Heart left ventricle (tissue), 16 donors: ENCODE measurements at regions not wholly inside any gene's neighbourhood (a gene's known extent, or its start where the extent isn't known, plus 50 kb on each side); places are given as distances from the start of the nearest gene placed in this dataset.
A peak's percentile ranks its signal among the peaks of the same experiment; 100 is the strongest.

Experiments
- ATAC-seq, 4 donors: fragments of 200-7000 bp; cut with Tn5 transposase; one replicate each; pipeline ENCODE4 v1.9.1; 2020 to 2022; ENCODE audit warnings: moderate library complexity in 4 of 4, mild to moderate bottlenecking in 3 of 4, moderate number of reproducible peaks in 1 of 4
- DNase-seq, 5 donors: peaks; one replicate each; pipeline ENCODE4 v3.0.0-alpha.2; 2020
- H3K27ac ChIP-seq, 12 donors: fragments of 200-600 bp; sonication (generic) in 4 of 12; one replicate each; pipeline versions ENCODE4 v1.5.0 to v1.8.0; 2016 to 2022; ENCODE audit warnings: mild to moderate bottlenecking in 2 of 12
- H3K27me3 ChIP-seq, 9 donors: fragments of 200-600 bp; sonication (generic) in 2 of 9; one replicate each; pipeline versions ENCODE4 v1.5.1 to v1.8.0; 2016 to 2022; ENCODE audit warnings: mild to moderate bottlenecking in 3 of 9
- H3K36me3 ChIP-seq, 9 donors: fragments of 200-600 bp; sonication (generic) in 2 of 9; one replicate each; pipeline versions ENCODE4 v1.5.0 to v1.8.0; 2018 to 2022; ENCODE audit warnings: mild to moderate bottlenecking in 2 of 9
- H3K4me1 ChIP-seq, 12 donors: fragments of 200-600 bp; sonication (generic) in 4 of 12; one replicate each; pipeline versions ENCODE4 v1.5.0 to v1.8.0; 2016 to 2022; ENCODE audit warnings: mild to moderate bottlenecking in 3 of 12
- H3K4me3 ChIP-seq, 12 donors: fragments of 200-600 bp; sonication (generic) in 4 of 12; one replicate each; pipeline versions ENCODE4 v1.5.0 to v1.8.0; 2017 to 2022; ENCODE audit warnings: mild to moderate bottlenecking in 9 of 12, moderate library complexity in 4 of 12
- H3K9me3 ChIP-seq, 12 donors: fragments of 200-600 bp; sonication (generic) in 4 of 12; one replicate each; pipeline versions ENCODE4 v1.5.0 to v1.8.0; 2016 to 2022; ENCODE audit warnings: mild to moderate bottlenecking in 1 of 12
- CTCF ChIP-seq, 12 donors: fragments of 200-600 bp; sonication (generic) in 4 of 12; IDR thresholded peaks; one replicate each; pipeline versions ENCODE4 v1.5.0 to v1.8.0; 2018 to 2022; ENCODE audit warnings: antibody characterized with exemption in 12 of 12, mild to moderate bottlenecking in 5 of 12
- POLR2A ChIP-seq, 2 donors: fragments of 450-650 bp; IDR thresholded peaks; one replicate each; pipeline ENCODE4 v1.6.1; 2017; ENCODE audit warnings: antibody characterized with exemption in 2 of 2, mild to moderate bottlenecking in 2 of 2, moderate library complexity in 2 of 2
- WGBS, 4 donors: extraction: QIAGEN DNeasy Blood & Tissue Kit in 2 of 4; methylation state at CpG; one replicate each; pipeline versions ENCODE4 v1.1.5 to v1.1.7; 2013 to 2018; 5-methylcytosine and 5-hydroxymethylcytosine counted together
- intact Hi-C, 10 donors: fragments of 100-400 bp; cut with DNase I; formaldehyde crosslinking; loops; one replicate each; pipeline versions ENCODE4 v1.11.1 to v1.14.2; 2022
- donor health status: ischemic (EF 13 %, LVEDD 7.1; RV severe dilation, severe dysfunction).
- donor health status: healthy with polysubstance abuse.
- donor health status: DM: no; HTN: yes; CAD: no.
- donor health status: DM: no; HTN: no; CAD: no.
- donor health status: ischemic (EF 25% LVEDD 6.9; RV normal size, moderate dysfunction).
- donor health status: ischemic (EF 25% LVEDD 5.7; RV mildly dilated, moderate dysfunction).
- donor health status: healthy.
- donor health status: DM: yes; HTN: yes; CAD: no.
- donor health status: ischemic (EF 35%, LVEDD 5.7; RV mildly dilated, moderate dysfunction).
- donor health status: nonischemic (EF 11% LVEDD 7.7; RV severe dilation, severe dysfunction).
- donor health status: DM: yes; HTN: yes; CAD: no.
- donor health status: PGD.
- donor health status: ischemic (EF 29% LVEDD 5.4; RV normal size, mild dysfunction).
- donor health status: nonischemic (EF 23%, LVEDD 6.1; RV moderate dilation, normal function).

GRCh38 chr17:63075969-63076368, 109.9 kb downstream of the TANC2 start:
- no peak for TF ChIP-seq CTCF (IDR thresholded peaks at IDR 0.05)
- TF ChIP-seq POLR2A (IDR thresholded peaks at IDR 0.05), result no peak
- Histone ChIP-seq H3K36me3 (no peaks in the 10 kb centered on the region), H3K27me3 (no peaks in the 10 kb centered on the region), H3K4me1 (peaks cover 0 to 3% (median 0%) of the 10 kb centered on the region in 12 donors), H3K4me3 (no peak overlapping the region), H3K9me3 (no peaks in the 10 kb centered on the region), H3K27ac (no peak overlapping the region)
- WGBS, 4 donors, result 62 to 85% (median 78%) methylated on average over 1 of the region's 1 CpG
- intact Hi-C loops, result loop anchor here in 1 of 10 donors (5.0 kb wide), 1 partner anchor 331 kb away; no protein-coding TSS in a partner anchor
- DNase-seq, result no peak
- no peak for ATAC-seq

- no peak overlapping the region for H3K27ac ChIP-seq
- no peak for TF ChIP-seq POLR2A (IDR thresholded peaks at IDR 0.05)
- H3K4me1 ChIP-seq, result peaks cover 0 to 3% (median 0%) of the 10 kb centered on the region in 12 donors
- H3K4me3 ChIP-seq, result no peak overlapping the region
- no peaks in the 10 kb centered on the region for H3K27me3 ChIP-seq
- no peak for ATAC-seq
- DNase-seq, result no peak
- H3K9me3 ChIP-seq, result no peaks in the 10 kb centered on the region
- WGBS, 4 donors, result 76 to 81% (median 80%) methylated on average over 3 of the region's 3 CpGs
- no peaks in the 10 kb centered on the region for H3K36me3 ChIP-seq
- intact Hi-C loops, result loop anchor here in 2 of 10 donors (2.0 to 5.0 kb wide), 2 partner anchors 326 to 329 kb away; no protein-coding TSS in a partner anchor
These were observed 112.7 kb downstream of the TANC2 start for GRCh38 chr17:63078707-63079106.

- WGBS, 4 donors, result 87 to 95% (median 93%) methylated on average over 2 of the region's 2 CpGs
- no peak for ATAC-seq
- intact Hi-C loops, result loop anchor here in 6 of 10 donors (2.0 to 10.0 kb wide), 3 partner anchors 322 to 325 kb away; no protein-coding TSS in a partner anchor
- no peak overlapping the region for H3K4me3 ChIP-seq
- H3K9me3 ChIP-seq, result peaks cover 0 to 4% (median 0%) of the 10 kb centered on the region in 12 donors
- H3K36me3 ChIP-seq, result no peaks in the 10 kb centered on the region
- TF ChIP-seq CTCF (IDR thresholded peaks at IDR 0.05) (peak in 10 of 12 donors; percentile 7 to 58 (median 42)), POLR2A (IDR thresholded peaks at IDR 0.05) (no peak)
- no peaks in the 10 kb centered on the region for H3K4me1 ChIP-seq
- H3K27me3 ChIP-seq, result no peaks in the 10 kb centered on the region
- no peak overlapping the region for H3K27ac ChIP-seq
- DNase-seq, result no peak
These were observed 116.3 kb downstream of the TANC2 start for GRCh38 chr17:63082273-63082861.

- peaks cover 0 to 4% (median 0%) of the 10 kb centered on the region in 12 donors for H3K9me3 ChIP-seq
- no peaks in the 10 kb centered on the region for H3K4me1 ChIP-seq
- DNase-seq, result no peak
- 92 to 100% (median 95%) methylated on average over 1 of the region's 1 CpG for WGBS, 4 donors
- H3K4me3 ChIP-seq, result no peak overlapping the region
- H3K27ac ChIP-seq, result no peak overlapping the region
- no peaks in the 10 kb centered on the region for H3K36me3 ChIP-seq
- TF ChIP-seq CTCF (IDR thresholded peaks at IDR 0.05) (no peak), POLR2A (IDR thresholded peaks at IDR 0.05) (no peak)
- intact Hi-C loops, result loop anchor here in 6 of 10 donors (2.0 to 10.0 kb wide), 3 partner anchors 322 to 324 kb away; no protein-coding TSS in a partner anchor
- no peak for ATAC-seq
- H3K27me3 ChIP-seq, result no peaks in the 10 kb centered on the region
These were observed 116.9 kb downstream of the TANC2 start for GRCh38 chr17:63082952-63083351.
